HG03280 (cell line): ENCODE measurements at regions not wholly inside any gene's neighbourhood (a gene's known extent, or its start where the extent isn't known, plus 50 kb on each side); places are given as distances from the start of the nearest gene placed in this dataset.

Experiments
- ATAC-seq: cut with Tn5 transposase; IDR thresholded peaks from one replicate; pipeline ENCODE4 v1.9.1; 2021; ENCODE audit warnings: mild to moderate bottlenecking, moderate library complexity; ENCODE audit not compliant: unreplicated experiment

DNA sequence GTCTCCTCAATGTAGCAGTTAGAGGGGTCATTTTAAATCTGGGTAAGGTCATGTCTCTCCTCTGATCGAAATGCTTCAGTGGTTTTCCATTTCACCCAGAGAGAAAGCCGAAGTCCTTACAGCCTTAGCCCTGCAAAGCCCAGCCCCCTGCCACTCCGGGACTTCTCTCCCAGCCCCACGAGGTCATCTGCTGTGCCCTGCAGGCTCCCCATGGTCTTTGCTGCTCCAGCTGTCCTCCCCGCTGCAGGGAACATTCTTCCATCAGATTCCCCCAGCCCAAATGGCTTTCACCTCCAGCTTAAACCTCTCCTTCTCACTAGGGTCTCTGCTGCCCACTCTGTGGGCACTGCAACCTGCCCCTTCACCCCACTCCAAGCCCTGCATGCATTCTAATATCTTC, 626.5 kb downstream of the NPHP4 start:
- ATAC-seq, result no peak

DNA sequence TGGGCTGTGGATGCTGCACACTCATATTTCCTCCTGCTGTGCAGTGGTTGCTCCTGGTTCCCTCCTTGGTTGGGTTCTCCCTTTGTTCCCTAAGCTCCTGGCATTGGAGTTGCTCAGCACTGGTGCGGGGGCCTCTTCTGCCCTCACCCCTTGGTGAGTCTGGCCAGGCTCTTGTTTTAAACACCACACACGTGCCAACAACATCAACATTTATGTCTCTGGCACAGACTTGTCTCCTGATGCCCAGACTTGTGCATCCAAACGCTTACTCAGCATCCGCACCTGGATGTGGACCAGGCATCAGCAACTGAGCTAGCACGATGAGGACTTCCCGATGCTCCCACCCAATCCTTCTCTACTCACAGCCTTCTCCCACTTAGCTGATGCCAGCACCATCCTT, 627.6 kb downstream of the NPHP4 start:
- no peak for ATAC-seq

DNA sequence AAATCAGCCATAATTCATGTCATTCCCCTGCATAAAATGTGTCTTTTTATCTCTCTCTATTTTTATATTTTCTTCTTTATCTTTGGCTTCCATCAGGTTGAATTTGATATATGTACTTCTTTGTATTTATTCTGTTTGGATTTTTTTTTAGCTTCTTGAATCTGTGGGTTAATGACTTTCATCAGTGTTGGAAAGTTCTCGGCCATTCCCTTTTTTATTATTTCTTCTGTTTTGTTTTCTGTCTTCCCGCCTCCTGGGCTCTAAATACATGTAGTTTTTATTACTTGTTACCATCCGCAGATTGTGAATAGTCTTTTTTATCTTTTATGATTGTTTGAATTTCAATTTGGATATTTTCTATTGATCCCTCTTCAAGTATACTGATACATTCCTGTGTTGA, 637.5 kb downstream of the NPHP4 start:
- ATAC-seq, result no peak

- no peak for ATAC-seq
Measured at GRCh38 chr1:5351366-5351765, 640.9 kb downstream of the NPHP4 start.

- no peak for ATAC-seq
Measured at GRCh38 chr1:5349526-5349925, 642.7 kb downstream of the NPHP4 start.

- ATAC-seq, result no peak
Measured at GRCh38 chr1:5348732-5349465, 643.3 kb downstream of the NPHP4 start.

- ATAC-seq, result no peak
Measured at GRCh38 chr1:5347726-5348125, 644.5 kb downstream of the NPHP4 start.

GRCh38 chr1:5345556-5345955, 646.7 kb downstream of the NPHP4 start:
- ATAC-seq, result no peak

- no peak for ATAC-seq
Measured at GRCh38 chr1:5343256-5344020, 648.8 kb downstream of the NPHP4 start.

GRCh38 chr1:5342830-5343229, 649.4 kb downstream of the NPHP4 start:
- no peak for ATAC-seq

- no peak for ATAC-seq
Measured at GRCh38 chr1:5342172-5342571, 650.1 kb downstream of the NPHP4 start.

DNA sequence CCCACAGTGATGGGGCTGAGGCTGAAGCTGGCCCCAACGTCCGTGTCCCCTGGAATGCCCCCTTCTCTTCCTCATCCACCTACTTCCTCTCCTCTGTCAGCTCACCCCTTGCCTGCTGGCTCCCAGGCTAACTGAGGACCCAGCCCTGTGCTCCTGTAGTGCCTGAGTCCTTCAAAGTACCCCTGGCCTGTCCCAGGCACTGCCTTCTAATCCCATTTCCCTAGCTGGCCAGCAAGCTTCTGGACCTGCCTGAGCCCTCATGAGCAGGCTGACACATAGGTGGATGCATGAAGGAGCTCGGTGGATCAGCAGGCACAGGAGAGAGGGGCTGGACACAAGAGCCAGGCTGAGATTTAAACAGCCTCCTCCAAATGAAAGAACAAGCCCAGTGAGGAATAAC, 650.8 kb downstream of the NPHP4 start:
- no peak for ATAC-seq

GRCh38 chr1:5340560-5341130, 651.6 kb downstream of the NPHP4 start:
- no peak for ATAC-seq

DNA sequence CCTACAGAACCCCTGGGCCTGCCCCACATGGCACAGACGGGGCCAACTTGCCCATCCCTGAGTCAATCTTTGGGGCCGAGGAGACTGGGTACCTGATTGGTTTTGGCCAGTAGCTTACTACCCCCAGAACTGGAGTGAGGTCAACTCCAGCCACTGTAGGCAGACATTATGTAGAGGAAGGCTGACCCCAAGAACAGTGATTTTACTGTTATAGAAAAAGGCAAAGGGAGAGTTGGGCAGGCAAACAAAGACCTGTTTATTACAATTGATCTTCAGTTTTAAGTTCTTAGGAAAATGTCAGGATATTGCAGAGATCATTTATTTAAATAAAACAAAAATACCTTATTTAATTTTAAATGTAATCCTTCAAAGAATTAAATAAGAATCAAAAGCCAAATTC, 653.8 kb downstream of the NPHP4 start:
- ATAC-seq, result no peak

- ATAC-seq, result no peak
Measured at GRCh38 chr1:5333291-5333690, 658.9 kb downstream of the NPHP4 start.

- ATAC-seq, result no peak
Measured at GRCh38 chr1:5331101-5331500, 661.1 kb downstream of the NPHP4 start.

DNA sequence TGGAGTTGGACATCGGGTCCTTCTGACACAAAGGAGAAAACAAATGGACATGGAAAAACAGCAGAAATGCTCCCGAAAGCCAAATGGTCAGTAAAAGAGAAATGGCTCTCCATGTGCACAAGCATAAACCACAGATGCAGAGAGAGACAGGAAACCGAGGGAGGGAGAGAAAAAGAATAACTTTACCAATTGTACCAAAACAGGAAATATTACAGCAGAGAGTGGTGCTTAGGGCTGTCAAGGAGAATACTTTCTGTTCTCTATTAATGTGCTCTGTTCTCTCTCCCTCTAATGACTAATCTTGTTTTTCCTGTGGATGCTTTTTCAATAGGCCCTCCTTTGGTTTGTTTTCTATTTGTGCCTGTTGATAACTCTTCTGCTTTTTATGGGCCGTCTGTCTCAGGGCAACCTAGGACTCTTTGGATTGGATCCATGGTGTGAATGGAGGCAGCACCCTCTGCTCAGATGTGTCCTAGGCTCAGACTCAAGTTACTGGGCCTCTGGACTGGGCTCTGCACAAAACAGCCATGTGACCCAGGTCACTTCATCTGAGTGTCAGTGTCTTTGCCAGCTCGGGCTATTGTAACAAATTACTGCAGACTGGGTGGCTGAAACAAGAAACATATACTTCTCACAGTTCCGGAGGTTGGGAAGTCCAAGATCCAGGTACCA, 663.0 kb downstream of the NPHP4 start:
- ATAC-seq, result no peak

DNA sequence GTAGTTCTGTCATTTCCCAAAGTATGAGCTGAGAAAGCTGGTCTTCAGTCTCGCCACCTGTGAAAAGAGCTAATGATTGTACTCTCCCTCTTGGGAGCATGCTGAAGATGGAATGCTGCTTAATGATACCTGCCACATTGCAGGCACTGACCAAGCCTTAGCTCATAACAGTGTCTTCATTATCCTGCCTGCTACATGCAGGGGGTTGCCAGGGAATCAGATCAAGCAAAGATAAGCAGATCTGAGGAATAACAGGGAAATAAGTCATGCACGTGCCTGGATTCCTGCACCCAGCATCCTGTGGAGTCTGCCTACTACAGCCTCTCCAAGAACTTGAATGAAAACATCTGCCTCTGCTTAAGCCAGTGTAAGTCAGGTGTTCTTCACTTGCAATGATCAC, 667.3 kb downstream of the NPHP4 start:
- no peak for ATAC-seq

DNA sequence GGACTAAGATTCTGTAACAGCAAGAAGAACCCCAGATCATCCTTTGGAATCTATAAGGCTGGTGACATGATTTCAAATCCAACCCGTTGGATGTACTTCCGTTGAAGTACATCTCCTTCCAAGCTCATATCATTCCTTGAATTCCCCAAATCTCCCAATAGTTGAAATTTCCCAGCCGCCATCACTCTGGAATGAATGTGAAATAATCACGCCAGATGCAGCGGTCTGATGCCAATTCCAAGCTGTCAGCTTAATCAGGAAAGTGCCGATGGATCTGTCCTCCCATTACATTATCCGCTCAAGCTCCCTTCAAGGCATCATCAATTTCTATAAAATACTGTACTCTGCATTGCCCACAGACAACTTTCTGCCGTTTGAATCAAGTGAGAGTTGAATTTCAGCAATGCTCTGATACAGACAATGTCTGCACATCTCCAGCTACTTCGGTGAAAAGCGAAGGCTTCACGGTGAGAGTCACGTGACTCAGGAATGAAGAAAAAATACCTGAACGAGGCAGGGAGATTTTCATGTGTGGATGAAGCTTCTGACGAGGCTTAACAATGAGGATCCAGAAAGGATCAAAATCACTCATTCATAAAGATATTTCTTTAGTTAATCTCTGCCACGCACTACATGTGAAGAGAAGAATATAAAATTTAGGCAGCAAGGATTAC, 663.9 kb downstream of the AJAP1 start:
- no peak for ATAC-seq

- no peak for ATAC-seq
Measured at GRCh38 chr1:5317391-5317790, 663.0 kb downstream of the AJAP1 start.

- ATAC-seq, result no peak
Measured at GRCh38 chr1:5312862-5313261, 658.5 kb downstream of the AJAP1 start.
